ENCODE measurements at regions not wholly inside any gene's neighbourhood (a gene's known extent, or its start where the extent isn't known, plus 50 kb on each side); places are given as distances from the start of the nearest gene placed in this dataset.

GRCh38 chr13:44765001-44765471, 188.9 kb upstream of the TSC22D1 start:
- TF ChIP-seq POLR2A (IDR thresholded peaks at IDR 0.05) = no peak
- TF ChIP-seq, protein P1, sequence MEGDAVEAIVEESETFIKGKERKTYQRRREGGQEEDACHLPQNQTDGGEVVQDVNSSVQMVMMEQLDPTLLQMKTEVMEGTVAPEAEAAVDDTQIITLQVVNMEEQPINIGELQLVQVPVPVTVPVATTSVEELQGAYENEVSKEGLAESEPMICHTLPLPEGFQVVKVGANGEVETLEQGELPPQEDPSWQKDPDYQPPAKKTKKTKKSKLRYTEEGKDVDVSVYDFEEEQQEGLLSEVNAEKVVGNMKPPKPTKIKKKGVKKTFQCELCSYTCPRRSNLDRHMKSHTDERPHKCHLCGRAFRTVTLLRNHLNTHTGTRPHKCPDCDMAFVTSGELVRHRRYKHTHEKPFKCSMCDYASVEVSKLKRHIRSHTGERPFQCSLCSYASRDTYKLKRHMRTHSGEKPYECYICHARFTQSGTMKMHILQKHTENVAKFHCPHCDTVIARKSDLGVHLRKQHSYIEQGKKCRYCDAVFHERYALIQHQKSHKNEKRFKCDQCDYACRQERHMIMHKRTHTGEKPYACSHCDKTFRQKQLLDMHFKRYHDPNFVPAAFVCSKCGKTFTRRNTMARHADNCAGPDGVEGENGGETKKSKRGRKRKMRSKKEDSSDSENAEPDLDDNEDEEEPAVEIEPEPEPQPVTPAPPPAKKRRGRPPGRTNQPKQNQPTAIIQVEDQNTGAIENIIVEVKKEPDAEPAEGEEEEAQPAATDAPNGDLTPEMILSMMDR (IDR thresholded peaks at IDR 0.05) = no peak
